GM12864 (cell line): ENCODE measurements at regions not wholly inside any gene's neighbourhood (a gene's known extent, or its start where the extent isn't known, plus 50 kb on each side); places are given as distances from the start of the nearest gene placed in this dataset.

Source experiments
- DNase-seq: peaks from one replicate; pipeline ENCODE4 v3.0.0-alpha.2; 2011; ENCODE audit warnings: low read depth
- H3K4me3 ChIP-seq: 2 replicates; pipeline ENCODE4 v1.5.1; 2011; ENCODE audit warnings: mild to moderate bottlenecking, low read depth, low read length, control low read depth
- TF ChIP-seq, protein P1 (sequence below): IDR thresholded peaks from 2 replicates; pipeline ENCODE4 v1.5.1; 2011; ENCODE audit warnings: low read depth, mild to moderate bottlenecking, moderate library complexity, low read length, control low read depth, inconsistent platforms; ENCODE audit errors: missing control alignments

DNA sequence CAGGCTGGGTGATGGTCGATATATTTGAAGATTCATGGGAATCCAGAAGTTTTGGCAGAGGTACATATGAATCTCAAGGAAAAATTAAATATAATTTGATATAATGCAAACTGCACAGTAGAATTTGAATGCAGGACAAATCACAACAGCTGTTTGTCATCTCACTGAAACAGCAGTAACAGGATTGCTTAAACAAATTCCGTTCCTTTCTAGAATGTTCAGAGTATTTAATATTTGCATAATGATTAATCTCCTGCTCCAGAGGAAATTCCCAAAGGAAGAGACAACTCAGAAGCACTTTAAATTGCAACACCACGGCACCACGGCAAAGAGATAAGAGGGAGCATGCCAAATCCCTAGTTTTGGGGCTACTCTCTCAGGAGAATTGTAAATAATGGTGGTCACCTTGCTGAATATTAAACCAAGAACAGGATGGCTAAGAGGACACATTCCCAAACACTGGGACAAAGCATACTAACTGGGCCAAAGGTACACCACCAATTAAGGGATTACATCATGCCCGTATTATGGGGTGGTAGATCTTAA, 67.8 kb upstream of the MAP4K3 start:
- H3K4me3 ChIP-seq = no peak overlapping the region
- DNase-seq = no peak

DNA sequence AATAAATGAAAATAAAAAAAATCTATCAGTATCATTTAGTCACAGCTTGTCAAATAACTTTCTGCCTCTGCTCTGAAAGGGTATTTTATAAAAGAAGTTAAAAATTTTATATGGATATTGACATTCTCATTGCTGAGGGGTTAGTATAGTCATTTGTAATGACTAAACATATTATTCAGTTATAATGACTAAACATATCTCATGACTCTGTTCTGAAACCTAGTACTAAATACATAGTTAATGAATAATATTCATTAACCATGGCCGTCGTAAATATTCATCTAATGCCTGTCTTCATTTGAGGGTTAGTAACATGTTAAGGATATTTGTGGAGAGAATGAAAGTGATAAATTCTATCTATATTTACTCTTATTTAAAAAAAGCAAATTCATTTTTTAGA, 69.1 kb upstream of the MAP4K3 start:
- DNase-seq = no peak
- no peak overlapping the region for H3K4me3 ChIP-seq
- TF ChIP-seq, protein P1, sequence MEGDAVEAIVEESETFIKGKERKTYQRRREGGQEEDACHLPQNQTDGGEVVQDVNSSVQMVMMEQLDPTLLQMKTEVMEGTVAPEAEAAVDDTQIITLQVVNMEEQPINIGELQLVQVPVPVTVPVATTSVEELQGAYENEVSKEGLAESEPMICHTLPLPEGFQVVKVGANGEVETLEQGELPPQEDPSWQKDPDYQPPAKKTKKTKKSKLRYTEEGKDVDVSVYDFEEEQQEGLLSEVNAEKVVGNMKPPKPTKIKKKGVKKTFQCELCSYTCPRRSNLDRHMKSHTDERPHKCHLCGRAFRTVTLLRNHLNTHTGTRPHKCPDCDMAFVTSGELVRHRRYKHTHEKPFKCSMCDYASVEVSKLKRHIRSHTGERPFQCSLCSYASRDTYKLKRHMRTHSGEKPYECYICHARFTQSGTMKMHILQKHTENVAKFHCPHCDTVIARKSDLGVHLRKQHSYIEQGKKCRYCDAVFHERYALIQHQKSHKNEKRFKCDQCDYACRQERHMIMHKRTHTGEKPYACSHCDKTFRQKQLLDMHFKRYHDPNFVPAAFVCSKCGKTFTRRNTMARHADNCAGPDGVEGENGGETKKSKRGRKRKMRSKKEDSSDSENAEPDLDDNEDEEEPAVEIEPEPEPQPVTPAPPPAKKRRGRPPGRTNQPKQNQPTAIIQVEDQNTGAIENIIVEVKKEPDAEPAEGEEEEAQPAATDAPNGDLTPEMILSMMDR = no peak

More for the DNA sequence above, 67.8 kb upstream of the MAP4K3 start:
- TF ChIP-seq, protein P1 = no peak

- no peak for DNase-seq
- TF ChIP-seq, protein P1 = no peak
- no peak overlapping the region for H3K4me3 ChIP-seq
These were observed 71.1 kb upstream of the MAP4K3 start for GRCh38 chr2:39508198-39508597.

DNA sequence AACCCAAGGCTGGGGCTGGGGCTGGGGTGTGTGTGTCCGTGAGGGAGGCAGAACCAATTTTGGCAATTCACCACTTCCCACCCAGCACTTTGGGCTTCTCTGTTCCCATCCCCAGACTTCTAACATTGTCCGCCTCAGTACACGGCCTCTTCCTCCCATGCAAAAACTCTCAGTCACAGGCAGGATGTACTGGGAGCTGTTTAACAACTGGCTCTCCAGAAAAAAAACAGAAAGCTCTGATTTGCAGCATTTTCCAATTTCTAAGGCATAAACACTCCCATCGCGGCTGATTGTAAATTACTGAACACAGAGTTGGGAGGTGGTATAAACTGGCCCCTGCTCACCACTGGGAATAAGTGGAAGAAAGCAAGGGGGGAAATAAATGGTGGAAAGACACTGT, 73.1 kb upstream of the MAP4K3 start:
- no peak overlapping the region for H3K4me3 ChIP-seq
- TF ChIP-seq, protein P1 = no peak
- DNase-seq = no peak

DNA sequence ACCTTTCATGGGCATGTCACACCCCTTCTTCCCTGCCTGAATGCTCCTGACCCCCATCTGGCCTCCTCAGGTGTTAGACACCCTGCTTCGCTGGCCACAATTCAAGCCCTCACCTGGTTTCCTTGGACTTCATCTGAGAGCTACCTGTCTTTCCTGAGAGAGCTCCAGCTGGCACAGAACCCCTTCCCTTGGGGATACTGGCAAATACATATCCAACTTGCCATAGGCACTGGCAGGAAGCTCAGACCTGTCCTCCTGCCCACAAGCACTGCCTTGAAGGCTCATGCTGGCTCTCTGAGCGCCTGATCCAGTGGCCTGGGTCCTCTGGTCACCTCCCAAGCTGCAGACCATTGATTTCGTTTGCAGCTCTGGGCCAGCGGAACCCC, 74.1 kb upstream of the MAP4K3 start:
- TF ChIP-seq, protein P1 = no peak
- no peak for DNase-seq
- no peak overlapping the region for H3K4me3 ChIP-seq

- no peak for DNase-seq
- H3K4me3 ChIP-seq = no peak overlapping the region
- TF ChIP-seq, protein P1 = no peak
These were observed 74.7 kb upstream of the MAP4K3 start for GRCh38 chr2:39511605-39512433.
